GM21447 (cell line): ENCODE measurements at regions not wholly inside any gene's neighbourhood (a gene's known extent, or its start where the extent isn't known, plus 50 kb on each side); places are given as distances from the start of the nearest gene placed in this dataset.
"Not testable (repeated sequence)": the region's sequence is repeated elsewhere in the genome, so short reads cannot be mapped to it uniquely, and the experiment has no call there.

Source experiments
- ATAC-seq: cut with Tn5 transposase; IDR thresholded peaks from one replicate; pipeline ENCODE4 v1.9.1; 2021; ENCODE audit not compliant: unreplicated experiment

DNA sequence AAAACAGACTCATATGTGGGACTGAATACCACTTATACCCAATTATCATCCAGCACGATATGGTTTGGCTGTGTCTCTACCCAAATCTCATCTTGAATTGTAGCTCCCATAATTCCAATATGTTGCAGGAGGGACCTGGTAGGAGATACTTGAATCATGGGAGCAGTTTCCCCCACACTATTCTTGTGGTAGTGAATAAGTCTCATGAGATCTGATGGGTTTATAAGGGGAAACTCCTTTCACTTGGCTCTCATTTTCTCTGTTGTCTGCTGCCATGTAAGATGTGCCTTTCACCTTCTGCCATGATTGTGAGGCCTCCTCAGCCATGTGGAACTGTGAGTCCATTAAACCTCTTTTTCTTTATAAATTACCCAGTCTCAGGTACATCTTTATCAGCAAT is 91.9 kb upstream of the FNDC3A start:
- ATAC-seq, result not testable (repeated sequence)

DNA sequence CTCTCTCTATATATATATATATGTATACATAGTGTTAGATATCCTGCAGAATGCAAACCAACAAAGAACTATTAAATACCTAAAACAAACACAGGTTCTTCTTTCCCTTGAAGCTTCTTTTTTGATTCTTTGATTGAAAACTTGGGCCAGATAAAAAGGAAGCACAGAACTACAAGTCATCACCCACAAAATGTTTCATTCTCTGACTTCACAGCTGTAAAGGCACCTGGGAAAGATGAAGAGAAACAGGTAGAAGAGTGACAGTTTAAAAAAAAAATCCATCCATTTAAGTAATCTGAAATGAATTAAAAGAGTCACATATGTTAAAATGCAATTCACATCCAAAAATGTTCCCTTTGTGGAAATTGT is 90.7 kb upstream of the FNDC3A start:
- ATAC-seq, result no peak

DNA sequence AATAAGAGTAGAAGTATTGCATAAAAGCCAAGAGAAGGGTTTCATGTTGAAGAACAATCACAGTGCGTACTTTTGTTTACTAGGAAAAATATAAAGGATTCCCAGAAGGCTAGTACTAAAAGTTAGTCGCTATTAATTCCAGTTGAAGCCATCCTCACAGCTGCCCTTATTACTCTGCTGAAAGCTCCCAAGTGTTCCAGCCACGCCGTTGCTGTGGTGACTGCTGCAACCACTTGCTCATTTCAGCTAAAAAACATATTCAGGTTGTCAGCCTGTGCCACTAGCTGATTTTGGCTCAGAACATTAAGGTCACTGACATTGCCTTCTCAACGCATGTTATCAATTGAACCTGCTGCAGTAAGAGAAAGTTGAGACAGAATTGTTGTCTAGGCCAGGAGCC is 87.1 kb upstream of the FNDC3A start:
- no peak for ATAC-seq

DNA sequence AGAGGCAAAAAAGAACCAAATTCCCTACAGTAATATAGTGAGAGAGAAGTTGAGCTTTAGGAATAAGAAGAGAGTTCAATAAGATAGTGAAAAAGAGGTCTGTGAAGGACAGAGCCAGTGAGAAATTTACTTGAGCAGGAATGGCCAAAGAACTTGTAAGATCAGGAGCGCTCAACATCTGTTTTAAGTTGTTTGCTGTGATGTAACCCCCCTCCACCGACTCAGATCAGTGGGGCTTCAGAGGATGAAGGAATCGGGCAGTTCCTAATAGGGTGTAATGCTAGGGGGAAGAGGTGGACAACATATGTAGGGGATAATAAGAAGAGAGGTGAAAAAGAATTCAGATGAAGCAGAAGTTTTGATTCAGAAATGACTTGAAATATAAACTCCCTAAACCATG is 85.3 kb upstream of the FNDC3A start:
- ATAC-seq, result no peak

DNA sequence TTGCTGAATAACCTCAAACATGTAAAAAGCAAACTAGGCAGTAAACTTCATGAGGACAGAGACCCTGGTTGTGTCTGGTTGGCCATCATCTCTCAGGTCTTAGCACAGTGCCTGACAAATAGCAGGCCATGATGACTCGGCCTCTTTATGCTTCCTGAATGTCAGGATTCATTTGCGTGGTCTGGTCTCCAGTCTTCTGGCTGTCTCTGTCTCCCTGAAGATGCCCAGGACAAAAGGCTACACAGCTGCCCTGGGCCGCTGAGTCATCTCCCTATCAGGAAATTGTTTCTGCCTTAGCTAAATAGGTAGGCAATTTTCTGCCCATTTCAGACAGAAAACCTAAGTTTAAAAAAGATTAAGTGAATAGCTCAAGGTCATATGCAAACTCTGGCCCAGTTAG is 84.1 kb upstream of the FNDC3A start:
- no peak for ATAC-seq

DNA sequence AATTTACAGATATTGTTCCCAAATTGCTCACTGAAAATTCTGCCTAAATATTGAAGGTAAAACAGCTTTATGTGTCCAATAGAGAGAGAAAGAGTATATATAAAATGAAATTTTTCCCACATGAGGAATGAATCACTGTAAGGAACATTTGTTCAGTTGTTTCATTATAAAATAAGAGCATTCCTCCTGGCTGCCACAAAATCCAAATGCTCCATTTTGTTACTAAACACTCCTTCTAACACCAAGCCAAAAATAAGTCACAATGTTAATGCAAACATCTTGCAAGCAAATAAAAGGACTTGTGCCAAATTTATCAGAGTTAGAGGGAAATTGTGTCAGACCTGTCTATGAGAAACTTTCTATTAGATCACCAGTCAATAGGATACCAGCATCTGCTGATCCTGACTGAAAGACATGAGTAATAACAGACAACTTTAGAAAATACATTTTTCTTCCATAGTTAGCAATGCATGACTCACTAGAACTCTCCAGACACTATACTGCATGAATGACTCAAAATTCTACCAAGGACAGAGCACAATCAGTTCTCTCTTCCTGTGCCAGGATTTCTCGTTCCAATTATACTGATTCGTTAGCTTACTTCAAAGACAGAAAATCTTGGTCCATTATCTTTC is 83.5 kb upstream of the FNDC3A start:
- ATAC-seq, result peak; percentile 92

DNA sequence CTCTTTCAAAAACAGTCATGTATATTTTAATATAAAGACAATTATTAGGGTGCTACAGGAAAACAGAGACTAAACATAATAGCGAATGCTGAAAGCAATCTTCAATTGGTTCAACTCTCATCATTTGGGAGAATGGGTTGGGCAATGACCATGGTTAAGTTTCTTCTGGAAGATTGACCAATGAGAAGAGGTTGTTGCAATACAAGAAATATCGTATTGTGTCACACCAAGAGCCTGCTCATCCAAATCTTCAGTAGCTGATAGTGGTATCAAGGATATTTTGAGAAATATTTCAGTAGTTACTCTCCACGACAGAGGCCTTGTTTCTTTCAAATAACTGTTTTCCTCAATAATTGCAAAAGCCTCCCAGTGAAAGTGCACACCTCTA is 83.0 kb upstream of the FNDC3A start:
- no peak for ATAC-seq

DNA sequence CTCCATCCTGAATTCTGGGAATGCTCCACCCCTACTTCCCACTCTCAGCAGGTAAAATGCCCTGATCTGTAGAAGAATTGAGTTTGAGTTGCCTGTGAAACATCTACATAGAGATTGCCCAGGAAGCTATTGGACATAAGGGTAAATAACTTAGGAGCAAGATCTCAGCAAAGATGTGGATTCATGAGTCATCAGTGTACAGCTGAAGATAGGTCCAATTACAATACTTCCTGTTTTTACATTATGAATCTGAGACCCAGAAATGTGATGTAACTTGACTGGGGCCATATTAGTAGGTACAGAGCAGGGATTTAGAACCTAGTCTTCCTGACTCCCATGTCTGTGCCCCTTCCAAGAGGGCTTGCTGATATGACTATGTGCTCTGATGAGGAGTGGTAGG is 79.4 kb upstream of the FNDC3A start:
- ATAC-seq, result no peak

DNA sequence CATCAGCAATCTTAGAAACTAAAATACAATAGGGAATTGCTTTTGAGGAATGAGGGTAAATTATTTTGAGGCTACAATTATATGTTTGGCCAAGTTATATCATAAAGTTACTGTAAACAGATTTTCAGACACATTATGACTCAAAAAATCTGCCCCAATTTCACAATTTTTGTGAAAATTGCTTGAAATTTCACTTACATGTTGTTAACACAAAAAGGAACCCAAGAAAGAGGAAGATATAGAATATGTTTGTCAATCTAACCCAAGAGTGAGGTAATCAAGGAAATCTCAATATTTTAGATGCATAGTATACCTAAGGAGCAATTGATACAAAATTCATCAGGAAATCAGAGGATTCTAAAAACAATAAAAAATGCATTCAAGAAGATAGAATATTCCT is 73.9 kb upstream of the FNDC3A start:
- no peak for ATAC-seq

DNA sequence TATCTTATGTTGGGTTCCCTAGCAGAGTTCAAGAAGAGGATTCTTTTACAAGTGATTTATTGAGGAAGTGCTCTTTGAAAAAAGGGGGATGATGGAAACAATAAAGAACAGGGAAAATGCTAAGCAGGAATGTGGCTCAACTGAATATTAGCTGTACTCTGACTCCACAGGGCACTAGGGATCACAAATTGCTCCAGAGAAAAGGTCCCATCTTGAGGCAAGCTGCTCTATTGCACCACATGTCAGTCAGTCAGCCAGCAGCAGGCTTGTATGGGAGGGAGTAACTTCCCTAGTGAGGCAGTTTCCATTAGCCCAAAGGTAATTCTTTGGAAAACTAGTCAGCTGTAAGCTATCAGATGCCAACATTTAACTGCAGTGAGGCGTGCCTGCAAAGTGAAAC is 73.3 kb upstream of the FNDC3A start:
- ATAC-seq, result no peak

DNA sequence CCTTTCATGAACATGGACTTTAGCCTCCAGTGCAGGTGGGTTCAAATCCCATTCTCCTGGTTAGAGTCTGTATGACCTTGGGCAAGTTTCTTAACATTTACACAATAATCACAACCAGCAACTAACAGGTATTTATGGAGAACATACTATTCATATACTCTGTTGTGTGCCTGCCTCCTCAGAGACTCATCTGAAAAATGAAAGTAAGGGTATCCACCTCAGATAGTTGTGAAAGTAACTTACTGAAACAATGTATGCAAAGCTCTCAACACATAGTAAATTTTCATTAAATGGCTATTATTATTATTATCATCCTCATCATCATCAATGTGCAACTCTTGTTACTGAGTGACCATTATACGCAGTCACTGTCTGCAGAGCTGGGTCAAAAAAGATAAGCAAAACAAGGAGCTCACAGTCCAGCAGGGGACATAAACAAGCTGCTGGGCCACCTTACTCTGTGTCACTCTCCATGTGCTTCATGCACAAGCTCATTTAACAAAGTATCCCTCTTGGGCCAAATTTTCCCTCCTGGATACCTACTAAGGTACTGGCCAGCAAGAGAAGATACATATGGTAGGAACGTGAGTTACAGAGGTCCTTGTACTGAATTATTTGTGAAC is 70.9 kb upstream of the FNDC3A start:
- no peak for ATAC-seq

DNA sequence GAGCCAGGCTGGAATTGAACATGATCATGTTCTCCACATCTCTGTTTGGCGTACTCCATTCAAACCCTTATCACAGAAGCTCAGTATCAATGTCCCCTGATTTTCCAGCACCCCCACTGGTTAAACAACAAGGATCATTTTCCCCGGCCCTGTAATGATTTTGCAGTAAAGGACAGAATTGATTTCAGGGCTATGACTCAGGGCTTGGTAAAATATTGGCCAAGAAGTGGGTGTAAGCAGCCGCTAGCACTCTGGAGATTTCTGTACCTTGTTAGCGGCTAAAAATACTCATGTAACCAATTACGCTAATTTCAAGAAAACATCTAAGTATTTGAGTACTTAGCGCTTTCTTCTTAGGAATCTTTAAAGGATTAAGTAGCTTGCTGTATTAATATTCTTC is 69.5 kb upstream of the FNDC3A start:
- no peak for ATAC-seq

DNA sequence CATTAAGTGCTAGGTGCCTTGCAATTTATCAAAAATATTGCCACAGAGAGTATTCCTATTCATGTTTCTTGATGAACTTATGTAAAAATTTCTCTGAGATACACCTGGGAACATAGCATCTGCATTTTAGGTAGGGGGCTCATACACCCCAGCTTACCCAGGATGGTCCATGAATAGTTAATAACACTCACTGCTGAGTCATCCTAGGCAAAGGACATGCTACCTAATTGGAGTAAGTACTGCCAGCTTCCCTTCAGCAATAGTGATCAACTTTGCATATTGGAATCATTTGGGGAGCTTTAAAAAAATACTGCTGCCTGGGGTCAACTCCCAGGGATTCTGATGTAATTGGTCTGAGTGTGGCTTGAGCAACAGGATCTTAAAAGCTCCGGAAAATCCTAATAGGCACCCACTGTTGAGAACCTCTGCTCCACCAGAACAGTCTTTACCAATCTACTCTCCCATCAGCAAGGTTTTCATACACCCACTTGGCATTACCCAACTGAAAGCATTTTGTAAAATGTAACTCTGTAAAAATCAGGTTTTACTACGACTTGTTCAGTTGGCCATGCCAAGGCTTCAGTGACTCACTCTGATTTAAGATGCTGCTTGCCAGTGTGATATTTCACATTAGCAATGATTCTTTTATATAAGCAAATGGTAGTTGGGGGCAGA is 67.2 kb upstream of the FNDC3A start:
- no peak for ATAC-seq

DNA sequence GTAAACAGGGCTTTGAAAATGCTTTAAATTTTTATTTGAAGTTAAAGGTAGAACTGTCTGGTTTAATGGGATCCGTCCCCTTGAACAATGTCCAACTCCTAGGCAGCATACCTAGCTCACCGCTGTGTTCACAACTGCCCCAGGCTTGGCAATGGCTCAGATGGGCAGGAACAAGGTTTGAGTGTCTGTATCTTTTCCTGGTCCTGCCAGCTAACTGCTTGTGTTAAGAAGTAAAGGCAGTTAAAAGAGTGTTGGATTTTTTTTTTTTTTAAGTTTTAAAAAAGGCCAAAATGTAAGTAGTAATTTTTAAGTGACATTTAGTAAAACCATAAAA is 66.7 kb upstream of the FNDC3A start:
- ATAC-seq, result no peak

DNA sequence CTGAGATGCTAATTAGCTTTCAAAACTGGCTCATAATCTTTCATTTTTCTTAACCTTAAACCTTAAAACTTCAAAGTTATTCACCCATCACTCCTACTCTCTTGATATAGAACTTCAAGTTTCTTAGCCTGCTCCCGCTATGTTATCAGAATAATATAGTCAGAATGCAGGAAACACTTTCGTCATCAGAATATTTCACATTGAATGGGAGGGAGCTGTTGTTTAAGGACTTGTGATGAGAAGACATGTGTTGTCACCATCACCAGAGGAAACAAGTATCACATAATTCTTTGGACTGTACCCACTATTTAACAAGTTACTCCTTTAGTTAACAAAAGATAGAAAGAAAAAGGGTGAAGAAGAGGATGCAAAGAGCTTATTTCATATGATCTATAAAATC is 65.0 kb upstream of the FNDC3A start:
- ATAC-seq, result no peak

DNA sequence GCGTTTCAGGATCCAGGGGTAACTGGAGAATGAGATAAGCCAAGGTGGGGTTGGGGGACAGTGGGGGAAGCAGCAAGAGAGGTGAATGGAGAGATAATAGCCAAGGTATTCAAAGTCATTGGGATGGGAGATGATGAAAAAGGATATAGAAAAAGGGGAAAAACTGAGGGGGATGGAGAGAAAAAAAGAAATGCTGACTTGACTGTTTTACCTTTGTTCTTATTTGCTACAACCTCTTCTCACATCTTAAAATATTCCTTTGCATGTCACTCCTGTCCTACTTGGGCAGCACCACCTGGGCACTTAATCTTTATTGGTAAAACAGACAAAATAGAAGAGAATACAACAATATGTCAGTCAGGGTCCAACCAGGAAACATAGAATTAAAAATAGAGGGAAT is 56.0 kb upstream of the FNDC3A start:
- no peak for ATAC-seq

DNA sequence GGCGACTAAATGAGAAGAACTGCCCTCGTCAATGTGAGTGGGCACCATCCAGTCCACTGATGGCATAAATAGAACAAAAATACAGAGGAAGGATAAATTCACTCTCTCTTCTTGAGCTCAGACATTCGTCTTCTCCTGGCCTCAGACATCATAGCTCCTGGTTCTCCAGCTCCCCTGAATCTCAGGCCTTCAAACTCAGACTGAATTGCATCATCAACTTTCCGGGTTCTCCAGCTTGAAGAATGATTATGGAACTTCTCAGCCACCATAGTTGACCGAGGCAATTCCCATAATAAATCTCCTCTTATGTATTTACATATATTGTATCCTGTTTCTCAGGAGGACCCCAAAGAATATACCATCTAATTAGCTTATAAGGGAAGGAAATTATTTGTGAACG is 55.0 kb upstream of the FNDC3A start:
- ATAC-seq, result no peak

DNA sequence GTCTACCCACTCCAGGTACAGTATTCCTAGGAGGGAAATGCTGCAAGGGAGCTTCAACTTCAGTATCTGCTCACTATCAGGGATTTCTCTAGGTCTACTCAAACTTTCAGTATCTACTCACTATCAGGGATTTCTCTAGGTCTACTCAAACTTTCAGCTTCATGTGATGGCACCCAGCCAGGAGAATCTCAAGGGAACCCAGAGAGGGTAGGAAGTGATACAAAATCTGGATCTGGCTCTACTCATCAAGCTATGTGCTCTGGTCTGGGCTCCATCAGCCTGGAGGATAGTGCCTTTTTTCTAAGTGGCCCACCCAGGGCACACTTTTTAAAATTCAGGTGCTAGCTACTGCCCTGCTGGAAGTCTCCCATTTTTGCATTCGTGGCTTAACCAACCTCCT is 52.3 kb upstream of the FNDC3A start:
- no peak for ATAC-seq

DNA sequence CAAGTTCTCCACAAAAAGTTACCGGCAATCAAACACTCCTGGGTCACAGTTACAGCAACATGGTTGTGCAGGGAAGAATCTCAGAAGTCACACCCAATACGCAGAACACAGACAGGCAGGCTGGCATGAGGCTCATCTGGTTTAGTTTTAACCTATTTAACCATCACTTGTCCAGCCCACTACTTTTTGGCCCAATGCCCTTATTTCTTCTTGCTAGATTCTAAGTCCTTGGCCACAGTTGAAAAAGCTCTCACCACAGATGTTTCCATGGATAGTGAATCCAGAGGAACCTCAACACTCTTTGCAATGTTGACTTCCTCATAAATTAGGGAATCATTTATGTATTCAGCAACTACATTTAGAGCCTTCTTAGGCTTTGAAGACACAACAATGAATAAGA is 50.7 kb upstream of the FNDC3A start:
- no peak for ATAC-seq
